H1 (cell line): ENCODE measurements at regions not wholly inside any gene's neighbourhood (a gene's known extent, or its start where the extent isn't known, plus 50 kb on each side); places are given as distances from the start of the nearest gene placed in this dataset.

Experiments used
- CTCF ChIP-seq, 3 experiments: IDR thresholded peaks; 1 replicate in 2 of 3; 2 replicates in 1 of 3; pipeline versions ENCODE4 v1.5.1 to v1.6.1; 2011; ENCODE audit warnings: low read length in 3 of 3, mild to moderate bottlenecking in 3 of 3, inconsistent platforms in 2 of 3, low read depth in 1 of 3, moderate library complexity in 1 of 3; ENCODE audit not compliant: insufficient read depth in 1 of 3; ENCODE audit errors: control extremely low read depth in 1 of 3
- EZH2 ChIP-seq: fragments of 200-600 bp; sonication (generic); IDR thresholded peaks from 2 replicates; pipeline ENCODE4 v1.7.1; 2012; ENCODE audit warnings: low read depth, mild to moderate bottlenecking, moderate library complexity, low read length, inconsistent platforms; ENCODE audit not compliant: severe bottlenecking
- JUND ChIP-seq: IDR thresholded peaks from 2 replicates; pipeline ENCODE4 v1.6.1; 2011; ENCODE audit warnings: mild to moderate bottlenecking, improper control_type of control experiment, low read length
- KDM5A ChIP-seq: fragments of 200-600 bp; IDR thresholded peaks from 2 replicates; pipeline ENCODE4 v1.7.1; 2012; ENCODE audit warnings: mild to moderate bottlenecking, low read length, inconsistent platforms, mixed read lengths
- SIN3A ChIP-seq, 2 experiments: IDR thresholded peaks in 1 of 2; conservative IDR thresholded peaks in 1 of 2; 2 replicates each; pipeline ENCODE4 v1.6.1; 2011 to 2012; ENCODE audit warnings: low read length in 2 of 2, improper control_type of control experiment in 1 of 2, low read depth in 1 of 2, mild to moderate bottlenecking in 1 of 2
- TF ChIP-seq, protein P1 (sequence below): IDR thresholded peaks from 2 replicates; pipeline ENCODE4 v1.6.1; 2011; ENCODE audit warnings: low read depth, mild to moderate bottlenecking, low read length; ENCODE audit not compliant: insufficient read depth

- TF ChIP-seq, protein P1, sequence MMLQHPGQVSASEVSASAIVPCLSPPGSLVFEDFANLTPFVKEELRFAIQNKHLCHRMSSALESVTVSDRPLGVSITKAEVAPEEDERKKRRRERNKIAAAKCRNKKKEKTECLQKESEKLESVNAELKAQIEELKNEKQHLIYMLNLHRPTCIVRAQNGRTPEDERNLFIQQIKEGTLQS = no peak
- TF ChIP-seq EZH2 (no peak), CTCF (IDR thresholded peaks at IDR 0.05; ENCODE audit: control extremely low read depth in 1 of 3, insufficient read depth in 1 of 3, low read depth in 1 of 3, low read length in 3 of 3) (no peak), SIN3A (conservative IDR thresholded peaks at IDR 0.05 in 1 of 2, IDR thresholded peaks at IDR 0.05 in 1 of 2; ENCODE audit: low read depth in 1 of 2, low read length in 2 of 2) (no peak), JUND (no peak), KDM5A (no peak)
These were observed 59.6 kb upstream of the C5orf58 start for GRCh38 chr5:170173227-170173626.
